GM23338 (cell line): ENCODE measurements at regions not wholly inside any gene's neighbourhood (a gene's known extent, or its start where the extent isn't known, plus 50 kb on each side); places are given as distances from the start of the nearest gene placed in this dataset.

Experiments
- ATAC-seq: fragments of 200-7000 bp; cut with Tn5 transposase; 3 replicates; pipeline ENCODE4 v1.9.1; 2020
- DNase-seq: peaks from one replicate; pipeline ENCODE4 v3.0.0-alpha.2; 2015; ENCODE audit warnings: low spot score
- H2AFZ ChIP-seq: fragments of 200-600 bp; sonication (generic); 2 replicates; pipeline ENCODE4 v1.8.0; 2016; ENCODE audit warnings: antibody characterized with exemption, mild to moderate bottlenecking, moderate library complexity
- H3F3A ChIP-seq: fragments of 200-600 bp; sonication (generic); replicated peaks from 2 replicates; pipeline ENCODE4 v1.8.0; 2017; ENCODE audit warnings: antibody characterized with exemption, mixed run types, low read depth
- H3K27ac ChIP-seq: fragments of 200-600 bp; sonication (generic); 2 replicates; pipeline ENCODE4 v1.6.1; 2016; ENCODE audit warnings: low read depth
- H3K27me3 ChIP-seq: fragments of 200-600 bp; sonication (generic); 2 replicates; pipeline ENCODE4 v1.8.0; 2016; ENCODE audit warnings: mild to moderate bottlenecking, mixed run types, moderate library complexity; ENCODE audit not compliant: insufficient read depth
- H3K36me3 ChIP-seq: fragments of 200-600 bp; sonication (generic); 2 replicates; pipeline ENCODE4 v1.8.0; 2016; ENCODE audit warnings: mild to moderate bottlenecking; ENCODE audit not compliant: insufficient read depth
- H3K4me1 ChIP-seq: fragments of 200-600 bp; sonication (generic); 2 replicates; pipeline ENCODE4 v1.8.0; 2016; ENCODE audit warnings: mild to moderate bottlenecking, moderate library complexity; ENCODE audit not compliant: insufficient read depth
- H3K4me2 ChIP-seq: fragments of 200-600 bp; sonication (generic); 2 replicates; pipeline ENCODE4 v1.7.1; 2017; ENCODE audit warnings: mixed run types
- H3K4me3 ChIP-seq: fragments of 200-600 bp; sonication (generic); 2 replicates; pipeline ENCODE4 v1.6.1; 2016; ENCODE audit warnings: mixed run types
- H3K79me2 ChIP-seq: fragments of 200-600 bp; sonication (generic); replicated peaks from 2 replicates; pipeline ENCODE4 v1.8.0; 2017; ENCODE audit warnings: mild to moderate bottlenecking; ENCODE audit not compliant: insufficient read depth
- H3K9me2 ChIP-seq: fragments of 200-600 bp; sonication (generic); 2 replicates; pipeline ENCODE4 v1.8.0; 2017; ENCODE audit not compliant: insufficient read depth
- H4K20me1 ChIP-seq: fragments of 200-600 bp; sonication (generic); replicated peaks from 2 replicates; pipeline ENCODE4 v1.8.0; 2017; ENCODE audit warnings: mild to moderate bottlenecking; ENCODE audit not compliant: insufficient read depth
- H3K27ac Mint-ChIP-seq: 2 replicates; pipeline ENCODE4 v1.8.0; 2020; ENCODE audit warnings: inconsistent platforms, mild to moderate bottlenecking, moderate library complexity, mixed read lengths
- H3K27me3 Mint-ChIP-seq: 3 replicates; pipeline ENCODE4 v1.8.0; 2022; ENCODE audit warnings: low read depth, mild to moderate bottlenecking, moderate library complexity, mixed read lengths, inconsistent platforms; ENCODE audit not compliant: insufficient read depth, poor library complexity
- H3K36me3 Mint-ChIP-seq: 3 replicates; pipeline ENCODE4 v1.8.0; 2021; ENCODE audit warnings: low read depth, mild to moderate bottlenecking, inconsistent platforms, moderate library complexity, mixed read lengths
- H3K4me1 Mint-ChIP-seq: 3 replicates; pipeline ENCODE4 v1.8.0; 2020; ENCODE audit warnings: mild to moderate bottlenecking, inconsistent platforms, mixed read lengths
- H3K4me3 Mint-ChIP-seq: 3 replicates; pipeline ENCODE4 v1.8.0; 2021; ENCODE audit warnings: moderate library complexity, mild to moderate bottlenecking, inconsistent platforms, mixed read lengths
- H3K9me3 Mint-ChIP-seq: 3 replicates; pipeline ENCODE4 v1.8.0; 2020; ENCODE audit warnings: moderate library complexity, mild to moderate bottlenecking, inconsistent platforms, mixed read lengths
- CREB1 ChIP-seq: fragments of 250-450 bp; sonication (Bioruptor Pico); IDR thresholded peaks from 2 replicates; pipeline ENCODE4 v1.5.0; 2020; ENCODE audit warnings: low read depth, mild to moderate bottlenecking, moderate library complexity
- CTCF ChIP-seq, 2 experiments: fragments of 200-600 bp in 1 of 2; sonication (generic) in 1 of 2; conservative IDR thresholded peaks; 2 replicates each; pipeline versions ENCODE4 v1.5.1 to v1.6.1; 2016 to 2017; ENCODE audit warnings: antibody characterized with exemption in 2 of 2, low read depth in 2 of 2, mild to moderate bottlenecking in 2 of 2, moderate library complexity in 1 of 2
- ETS1 ChIP-seq: IDR thresholded peaks from 2 replicates; pipeline ENCODE4 v1.6.1; 2016; ENCODE audit warnings: antibody characterized with exemption
- JUNB ChIP-seq: IDR thresholded peaks from one replicate; pipeline ENCODE4 v1.6.1; 2016; ENCODE audit warnings: antibody characterized with exemption; ENCODE audit not compliant: unreplicated experiment
- NANOG ChIP-seq: IDR thresholded peaks from 2 replicates; pipeline ENCODE4 v1.6.1; 2016; ENCODE audit warnings: antibody characterized with exemption, borderline replicate concordance
- POLR2AphosphoS5 ChIP-seq: IDR thresholded peaks from 2 replicates; pipeline ENCODE4 v1.6.1; 2016; ENCODE audit warnings: antibody characterized with exemption, low read depth
- ZNF114 ChIP-seq: fragments of 250-450 bp; sonication (Bioruptor Pico); IDR thresholded peaks from 2 replicates; pipeline ENCODE4 v1.5.0; 2020; ENCODE audit warnings: mild to moderate bottlenecking, moderate library complexity
- ZNF462 ChIP-seq: fragments of 250-450 bp; sonication (Bioruptor Pico); IDR thresholded peaks from 2 replicates; pipeline ENCODE4 v1.5.0; 2020; ENCODE audit warnings: mild to moderate bottlenecking, moderate library complexity

GRCh38 chr3:68239542-68239941 lies 585.1 kb upstream of the SUCLG2 start:
- H3K9me3 Mint-ChIP-seq, result no peaks in the 10 kb centered on the region
- H3K4me3 ChIP-seq, result no peak overlapping the region
- H4K20me1 ChIP-seq, result no peaks in the 10 kb centered on the region
- no peaks in the 10 kb centered on the region for H3K27me3 ChIP-seq
- H3K27ac Mint-ChIP-seq, result no peak overlapping the region
- no peak for TF ChIP-seq CTCF (conservative IDR thresholded peaks at IDR 0.05; ENCODE audit: low read depth in 2 of 2)
- TF ChIP-seq ZNF114, result no peak
- no peak for TF ChIP-seq JUNB
- no peak for TF ChIP-seq ETS1
- TF ChIP-seq ZNF462 (CRISPR knock-in tag), result no peak
- no peak for TF ChIP-seq POLR2AphosphoS5
- no peak for TF ChIP-seq NANOG
- no peak for TF ChIP-seq CREB1 (CRISPR knock-in tag)
- DNase-seq (no peak), ATAC-seq (no peak)
- H3K4me1 ChIP-seq, result no peaks in the 10 kb centered on the region
- no peaks in the 10 kb centered on the region for H3F3A ChIP-seq
- no peaks in the 10 kb centered on the region for H3K36me3 Mint-ChIP-seq
- no peaks in the 10 kb centered on the region; the same call in 1 of the 2 replicates for H3K9me2 ChIP-seq
- H2AFZ ChIP-seq, result no peak overlapping the region
- H3K79me2 ChIP-seq, result no peaks in the 10 kb centered on the region
- no peaks in the 10 kb centered on the region for H3K27me3 Mint-ChIP-seq
- no peaks in the 10 kb centered on the region for H3K36me3 ChIP-seq
- H3K4me3 Mint-ChIP-seq, result no peak overlapping the region
- no peaks in the 10 kb centered on the region for H3K4me1 Mint-ChIP-seq
- no peak overlapping the region for H3K4me2 ChIP-seq
- H3K27ac ChIP-seq, result no peak overlapping the region
